SK-N-MC (cell line): ENCODE measurements at regions not wholly inside any gene's neighbourhood (a gene's known extent, or its start where the extent isn't known, plus 50 kb on each side); places are given as distances from the start of the nearest gene placed in this dataset.

Source experiments
- EZH2 ChIP-seq: fragments of 200-600 bp; sonication (generic); IDR thresholded peaks from one replicate; pipeline ENCODE4 v1.6.1; 2017; ENCODE audit warnings: antibody characterized with exemption
- POLR2AphosphoS5 ChIP-seq: IDR thresholded peaks from 2 replicates; pipeline ENCODE4 v1.6.1; 2012; ENCODE audit warnings: mild to moderate bottlenecking, low read depth, low read length, borderline replicate concordance

DNA sequence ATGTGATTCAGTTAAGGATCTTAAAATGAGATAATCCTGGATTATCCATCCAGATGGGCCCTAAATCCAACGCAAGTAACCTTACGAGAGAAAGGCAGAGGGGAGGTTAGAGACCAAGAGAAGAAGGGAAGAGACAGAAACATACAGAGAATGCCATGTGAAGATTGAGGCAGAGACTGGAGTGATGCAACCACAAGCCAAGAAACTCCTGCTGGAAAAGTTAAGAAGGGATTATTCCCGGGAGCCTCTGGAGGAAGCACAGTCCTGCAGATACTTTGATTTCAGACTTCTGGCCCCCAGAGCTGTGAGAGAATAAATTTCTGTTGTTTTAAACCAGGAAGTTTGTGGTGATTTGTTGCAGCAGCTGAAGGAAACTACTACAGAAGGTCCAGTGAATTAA lies 992.7 kb downstream of the BCL11A start:
- TF ChIP-seq POLR2AphosphoS5 (no peak), EZH2 (no peak)
